CD14-positive monocyte (primary cell): ENCODE measurements at regions not wholly inside any gene's neighbourhood (a gene's known extent, or its start where the extent isn't known, plus 50 kb on each side); places are given as distances from the start of the nearest gene placed in this dataset.

Source experiments
- DNase-seq, 3 donors: peaks; one replicate each; pipeline ENCODE4 v3.0.0-alpha.2; 2011 to 2022
- H2AFZ ChIP-seq: 2 replicates; pipeline ENCODE4 v1.6.0; 2012; ENCODE audit warnings: mild to moderate bottlenecking, low read depth, low read length, inconsistent platforms; ENCODE audit not compliant: insufficient read depth, poor library complexity, severe bottlenecking
- H3K27ac ChIP-seq, 2 donors: 1 replicate in 1 of 2; 2 replicates in 1 of 2; pipeline ENCODE4 v1.5.1; 2012 to 2013; ENCODE audit warnings: low read length in 2 of 2, control low read depth in 1 of 2, inconsistent platforms in 1 of 2, low read depth in 1 of 2, mild to moderate bottlenecking in 1 of 2
- H3K27me3 ChIP-seq, 2 donors: one replicate each; pipeline versions ENCODE4 v1.6.0 to v1.6.1; 2011 to 2013; ENCODE audit warnings: low read length in 2 of 2; ENCODE audit not compliant: control insufficient read depth in 2 of 2, insufficient read depth in 2 of 2
- H3K36me3 ChIP-seq, 2 donors: replicated peaks in 1 of 2; 1 replicate in 1 of 2; 2 replicates in 1 of 2; pipeline versions ENCODE4 v1.5.1 to v1.6.1; 2012 to 2013; ENCODE audit warnings: low read length in 2 of 2, control low read depth in 1 of 2, inconsistent platforms in 1 of 2, mild to moderate bottlenecking in 1 of 2; ENCODE audit not compliant: insufficient read depth in 2 of 2, control insufficient read depth in 1 of 2
- H3K4me1 ChIP-seq, 2 donors: 1 replicate in 1 of 2; 2 replicates in 1 of 2; pipeline versions ENCODE4 v1.5.1 to v1.6.1; 2012 to 2013; ENCODE audit warnings: low read length in 2 of 2, control low read depth in 1 of 2, inconsistent platforms in 1 of 2, mild to moderate bottlenecking in 1 of 2, moderate library complexity in 1 of 2; ENCODE audit not compliant: insufficient read depth in 2 of 2, control insufficient read depth in 1 of 2
- H3K4me2 ChIP-seq: replicated peaks from 2 replicates; pipeline ENCODE3; 2012; ENCODE audit warnings: low read length, moderate library complexity, mild to moderate bottlenecking; ENCODE audit not compliant: poor library complexity, severe bottlenecking; ENCODE audit errors: extremely low read depth
- H3K4me3 ChIP-seq, 3 experiments: fragments of 200-600 bp in 1 of 3; sonication (generic) in 1 of 3; replicated peaks in 1 of 3; 1 replicate in 2 of 3; 2 replicates in 1 of 3; pipeline ENCODE4 v1.5.1; 2011 to 2013; ENCODE audit warnings: low read length in 3 of 3, mild to moderate bottlenecking in 3 of 3, control low read depth in 2 of 3, low read depth in 2 of 3, inconsistent platforms in 1 of 3, moderate library complexity in 1 of 3
- H3K79me2 ChIP-seq: 2 replicates; pipeline ENCODE4 v1.6.0; 2012; ENCODE audit warnings: mild to moderate bottlenecking, control low read depth, inconsistent platforms, low read length, moderate library complexity; ENCODE audit not compliant: insufficient read depth
- H3K9ac ChIP-seq: 2 replicates; pipeline ENCODE4 v1.6.0; 2017; ENCODE audit warnings: low read length, mild to moderate bottlenecking; ENCODE audit not compliant: insufficient read depth, poor library complexity, severe bottlenecking
- H3K9me3 ChIP-seq, 2 donors: replicated peaks in 1 of 2; 1 replicate in 1 of 2; 2 replicates in 1 of 2; pipeline versions ENCODE4 v1.5.1 to v1.6.1; 2012 to 2013; ENCODE audit warnings: low read length in 2 of 2, control low read depth in 1 of 2; ENCODE audit not compliant: control insufficient read depth in 1 of 2, insufficient read depth in 1 of 2
- H4K20me1 ChIP-seq: 2 replicates; pipeline ENCODE4 v1.6.0; 2012; ENCODE audit warnings: mild to moderate bottlenecking, low read length, control low read depth, moderate library complexity; ENCODE audit not compliant: insufficient read depth
- H3K27ac Mint-ChIP-seq, 7 donors: one replicate each; pipeline ENCODE4 v1.8.0; 2020; ENCODE audit warnings: mild to moderate bottlenecking in 7 of 7, mixed read lengths in 7 of 7, moderate library complexity in 6 of 7, inconsistent platforms in 2 of 7
- H3K27me3 Mint-ChIP-seq, 3 donors: one replicate each; pipeline ENCODE4 v1.8.0; 2021 to 2022; ENCODE audit warnings: low read depth in 3 of 3, mild to moderate bottlenecking in 3 of 3, mixed read lengths in 3 of 3, moderate library complexity in 3 of 3, inconsistent platforms in 1 of 3
- H3K36me3 Mint-ChIP-seq, 2 donors: one replicate each; pipeline ENCODE4 v1.8.0; 2020; ENCODE audit warnings: mixed read lengths in 2 of 2, inconsistent platforms in 1 of 2, mild to moderate bottlenecking in 1 of 2
- H3K4me1 Mint-ChIP-seq: one replicate; pipeline ENCODE4 v1.8.0; 2020; ENCODE audit warnings: mild to moderate bottlenecking, mixed read lengths
- H3K4me3 Mint-ChIP-seq, 2 donors: one replicate each; pipeline ENCODE4 v1.8.0; 2020; ENCODE audit warnings: mild to moderate bottlenecking in 2 of 2, mixed read lengths in 2 of 2, moderate library complexity in 1 of 2
- H3K9me3 Mint-ChIP-seq, 7 donors: one replicate each; pipeline ENCODE4 v1.8.0; 2020 to 2022; ENCODE audit warnings: mixed read lengths in 7 of 7, mild to moderate bottlenecking in 6 of 7, moderate library complexity in 6 of 7, inconsistent platforms in 2 of 7
- CTCF ChIP-seq: fragments of 200-600 bp; IDR thresholded peaks from one replicate; pipeline ENCODE4 v1.8.0; 2022; ENCODE audit warnings: antibody characterized with exemption, mild to moderate bottlenecking
- WGBS: methylation state at CpG from one replicate; pipeline ENCODE4 v1.1.5; 2013; ENCODE audit warnings: missing lambda C conversion rate; ENCODE audit not compliant: insufficient coverage; 5-methylcytosine and 5-hydroxymethylcytosine counted together
- intact Hi-C, 2 donors: fragments of 100-400 bp; cut with micrococcal nuclease; formaldehyde crosslinking; loops; one replicate each; pipeline versions ENCODE4 v1.15.0 to v1.15.1; 2023

- H3K4me1 ChIP-seq, result no peaks in the 10 kb centered on the region
- 89% methylated on average over 24 of the region's 29 CpGs for WGBS
- no peak overlapping the region for H3K4me2 ChIP-seq
- Mint-ChIP-seq H3K27me3 (peaks cover 7 to 12% (median 11%) of the 10 kb centered on the region in 3 donors), H3K4me1 (no peaks in the 10 kb centered on the region), H3K27ac (no peak overlapping the region), H3K9me3 (peaks cover 0 to 2% (median 0%) of the 10 kb centered on the region in 7 donors), H3K36me3 (no peaks in the 10 kb centered on the region), H3K4me3 (no peak overlapping the region)
- peaks cover 0 to 4% of the 10 kb centered on the region in 2 donors for H3K9me3 ChIP-seq
- no peaks in the 10 kb centered on the region for H4K20me1 ChIP-seq
- DNase-seq, result no peak
- no peaks in the 10 kb centered on the region for H3K27me3 ChIP-seq
- no peak overlapping the region for H3K9ac ChIP-seq
- no peak overlapping the region for H3K4me3 ChIP-seq
- H3K36me3 ChIP-seq, result no peaks in the 10 kb centered on the region
- TF ChIP-seq CTCF, result no peak
- H3K27ac ChIP-seq, result no peak overlapping the region
- no peaks in the 10 kb centered on the region for H3K79me2 ChIP-seq
- H2AFZ ChIP-seq, result no peak overlapping the region
- intact Hi-C loops, result no loop called here
Measured at GRCh38 chr20:63132715-63133471, 83.0 kb downstream of the YTHDF1 start.

DNA sequence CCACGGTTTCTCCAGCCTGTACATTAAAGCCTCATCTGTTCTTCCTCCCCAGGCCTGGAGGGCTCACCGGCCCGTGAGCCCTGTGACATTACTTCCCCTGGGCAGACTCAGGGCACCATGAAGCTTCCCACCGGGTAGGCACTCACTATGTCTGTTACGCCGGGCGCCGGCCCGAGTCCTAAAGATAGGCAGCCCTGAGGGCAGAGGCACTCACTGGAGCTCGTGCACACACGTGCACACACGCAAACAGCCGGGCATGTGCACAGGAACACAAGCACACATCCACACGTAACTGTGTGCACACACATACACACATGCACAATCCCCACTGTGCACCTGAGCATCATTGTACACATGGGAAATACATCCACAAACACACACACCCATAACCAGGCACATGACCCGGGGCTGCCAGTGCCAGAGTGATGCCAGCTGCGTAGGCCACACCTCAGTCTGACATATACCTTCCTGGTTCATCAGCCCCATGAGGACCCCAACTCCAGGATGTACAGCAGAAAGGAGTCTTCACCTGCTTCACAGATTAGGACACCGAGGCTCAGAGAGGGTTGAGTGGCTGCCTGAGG is 83.7 kb downstream of the YTHDF1 start:
- H3K27me3 ChIP-seq, result no peaks in the 10 kb centered on the region
- intact Hi-C loops, result no loop called here
- H2AFZ ChIP-seq, result no peak overlapping the region
- no peak overlapping the region for H3K4me3 Mint-ChIP-seq
- TF ChIP-seq CTCF, result no peak
- no peaks in the 10 kb centered on the region for H3K4me1 Mint-ChIP-seq
- no peak overlapping the region for H3K4me3 ChIP-seq
- no peak overlapping the region for H3K27ac Mint-ChIP-seq
- no peak for DNase-seq
- peaks cover 0 to 2% (median 0%) of the 10 kb centered on the region in 7 donors for H3K9me3 Mint-ChIP-seq
- no peaks in the 10 kb centered on the region for H3K36me3 Mint-ChIP-seq
- no peaks in the 10 kb centered on the region for H3K4me1 ChIP-seq
- H3K9me3 ChIP-seq, result peaks cover 0 to 4% of the 10 kb centered on the region in 2 donors
- H3K27me3 Mint-ChIP-seq, result peaks cover 7 to 12% (median 11%) of the 10 kb centered on the region in 3 donors
- H3K9ac ChIP-seq, result no peak overlapping the region
- 89% methylated on average over 16 of the region's 17 CpGs for WGBS
- H3K79me2 ChIP-seq, result no peaks in the 10 kb centered on the region
- H3K27ac ChIP-seq, result no peak overlapping the region
- H3K36me3 ChIP-seq, result no peaks in the 10 kb centered on the region
- H4K20me1 ChIP-seq, result no peaks in the 10 kb centered on the region
- no peak overlapping the region for H3K4me2 ChIP-seq
